Neutrophil (primary cell): ENCODE measurements at regions not wholly inside any gene's neighbourhood (a gene's known extent, or its start where the extent isn't known, plus 50 kb on each side); places are given as distances from the start of the nearest gene placed in this dataset.

Experiments
- H3K27ac ChIP-seq: fragments of 200-600 bp; sonication (generic); 2 replicates; pipeline ENCODE4 v1.5.1; 2016; ENCODE audit warnings: mild to moderate bottlenecking, moderate library complexity
- H3K27me3 ChIP-seq: fragments of 200-600 bp; sonication (generic); 2 replicates; pipeline ENCODE4 v1.6.0; 2016; ENCODE audit warnings: mild to moderate bottlenecking
- H3K36me3 ChIP-seq: fragments of 200-600 bp; sonication (generic); 2 replicates; pipeline ENCODE4 v1.5.1; 2017
- H3K4me1 ChIP-seq, 2 experiments: fragments of 200-600 bp in 1 of 2; sonication (generic) in 1 of 2; 1 replicate in 1 of 2; 2 replicates in 1 of 2; pipeline versions ENCODE4 v1.5.1 to v1.6.1; 2013 to 2016; ENCODE audit warnings: low read depth in 1 of 2, low read length in 1 of 2, mild to moderate bottlenecking in 1 of 2, moderate library complexity in 1 of 2; ENCODE audit not compliant: control insufficient read depth in 1 of 2, insufficient read depth in 1 of 2
- H3K4me3 ChIP-seq, 2 experiments: fragments of 200-600 bp in 1 of 2; sonication (generic) in 1 of 2; 1 replicate in 1 of 2; 2 replicates in 1 of 2; pipeline ENCODE4 v1.5.1; 2013 to 2016; ENCODE audit warnings: low read depth in 1 of 2, low read length in 1 of 2, mild to moderate bottlenecking in 1 of 2, moderate library complexity in 1 of 2
- H3K9me3 ChIP-seq: fragments of 200-600 bp; sonication (generic); 2 replicates; pipeline ENCODE4 v1.5.1; 2016
- TF ChIP-seq, protein P1 (sequence below): fragments of 200-600 bp; sonication (generic); IDR thresholded peaks from 2 replicates; pipeline ENCODE4 v1.5.1; 2016; ENCODE audit warnings: antibody characterized with exemption

DNA sequence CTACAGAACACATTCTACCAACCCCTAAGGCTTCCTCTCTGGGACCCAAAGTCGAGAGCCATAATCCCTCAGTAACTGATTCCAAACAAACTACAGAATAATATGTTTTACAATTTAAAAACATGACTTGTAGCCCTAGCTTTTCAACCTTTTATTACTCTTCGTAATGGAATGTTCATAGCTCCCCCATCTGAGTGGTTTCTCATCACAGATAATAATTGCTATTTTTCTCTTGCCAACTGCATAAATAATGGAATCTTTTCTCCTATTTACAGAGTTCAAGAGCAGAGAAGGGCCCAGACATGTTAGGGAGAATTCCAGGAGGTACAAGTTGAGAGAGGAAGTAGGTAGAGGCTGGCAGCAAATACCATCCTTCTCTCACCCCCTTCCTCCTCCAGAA lies 59.9 kb upstream of the CERS6 start:
- no peak overlapping the region for H3K27ac ChIP-seq
- no peaks in the 10 kb centered on the region for H3K9me3 ChIP-seq
- H3K4me3 ChIP-seq = no peak overlapping the region
- H3K4me1 ChIP-seq = no peaks in the 10 kb centered on the region
- TF ChIP-seq, protein P1, sequence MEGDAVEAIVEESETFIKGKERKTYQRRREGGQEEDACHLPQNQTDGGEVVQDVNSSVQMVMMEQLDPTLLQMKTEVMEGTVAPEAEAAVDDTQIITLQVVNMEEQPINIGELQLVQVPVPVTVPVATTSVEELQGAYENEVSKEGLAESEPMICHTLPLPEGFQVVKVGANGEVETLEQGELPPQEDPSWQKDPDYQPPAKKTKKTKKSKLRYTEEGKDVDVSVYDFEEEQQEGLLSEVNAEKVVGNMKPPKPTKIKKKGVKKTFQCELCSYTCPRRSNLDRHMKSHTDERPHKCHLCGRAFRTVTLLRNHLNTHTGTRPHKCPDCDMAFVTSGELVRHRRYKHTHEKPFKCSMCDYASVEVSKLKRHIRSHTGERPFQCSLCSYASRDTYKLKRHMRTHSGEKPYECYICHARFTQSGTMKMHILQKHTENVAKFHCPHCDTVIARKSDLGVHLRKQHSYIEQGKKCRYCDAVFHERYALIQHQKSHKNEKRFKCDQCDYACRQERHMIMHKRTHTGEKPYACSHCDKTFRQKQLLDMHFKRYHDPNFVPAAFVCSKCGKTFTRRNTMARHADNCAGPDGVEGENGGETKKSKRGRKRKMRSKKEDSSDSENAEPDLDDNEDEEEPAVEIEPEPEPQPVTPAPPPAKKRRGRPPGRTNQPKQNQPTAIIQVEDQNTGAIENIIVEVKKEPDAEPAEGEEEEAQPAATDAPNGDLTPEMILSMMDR = no peak
- H3K36me3 ChIP-seq = no peaks in the 10 kb centered on the region
- no peaks in the 10 kb centered on the region for H3K27me3 ChIP-seq

GRCh38 chr2:168397629-168398028 lies 58.4 kb upstream of the CERS6 start:
- TF ChIP-seq, protein P1 = no peak
- H3K27me3 ChIP-seq = no peaks in the 10 kb centered on the region
- H3K27ac ChIP-seq = no peak overlapping the region
- H3K9me3 ChIP-seq = no peaks in the 10 kb centered on the region
- no peaks in the 10 kb centered on the region for H3K36me3 ChIP-seq
- H3K4me1 ChIP-seq = no peaks in the 10 kb centered on the region
- no peak overlapping the region for H3K4me3 ChIP-seq

- no peak overlapping the region for H3K4me3 ChIP-seq
- TF ChIP-seq, protein P1 = no peak
- H3K4me1 ChIP-seq = no peaks in the 10 kb centered on the region
- H3K9me3 ChIP-seq = no peaks in the 10 kb centered on the region
- no peaks in the 10 kb centered on the region for H3K36me3 ChIP-seq
- H3K27me3 ChIP-seq = no peaks in the 10 kb centered on the region
- no peak overlapping the region for H3K27ac ChIP-seq
Measured at GRCh38 chr2:168401048-168401556, 55.0 kb upstream of the CERS6 start.

DNA sequence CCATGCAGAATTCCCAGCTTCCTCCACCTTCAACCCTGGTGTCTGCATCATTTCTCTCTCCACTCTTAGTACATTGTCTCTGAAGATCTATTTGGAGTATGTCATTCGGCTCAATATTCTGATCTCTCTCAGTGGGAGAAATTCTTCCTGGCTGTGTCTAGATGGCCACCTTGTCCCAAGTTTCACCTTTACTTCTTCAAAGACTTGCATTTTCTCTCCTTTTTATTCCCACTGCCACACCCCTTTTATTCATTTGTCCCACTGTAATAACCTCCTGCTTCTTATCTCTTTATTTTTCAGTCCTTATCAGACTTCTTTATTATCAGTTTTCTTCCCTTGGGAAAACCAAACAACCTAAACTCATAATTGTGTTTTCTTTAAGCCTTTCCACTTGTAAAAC lies 54.3 kb upstream of the CERS6 start:
- no peaks in the 10 kb centered on the region for H3K4me1 ChIP-seq
- H3K27me3 ChIP-seq = no peaks in the 10 kb centered on the region
- no peak overlapping the region for H3K4me3 ChIP-seq
- no peak overlapping the region for H3K27ac ChIP-seq
- TF ChIP-seq, protein P1 = no peak
- no peaks in the 10 kb centered on the region for H3K36me3 ChIP-seq
- no peaks in the 10 kb centered on the region for H3K9me3 ChIP-seq

DNA sequence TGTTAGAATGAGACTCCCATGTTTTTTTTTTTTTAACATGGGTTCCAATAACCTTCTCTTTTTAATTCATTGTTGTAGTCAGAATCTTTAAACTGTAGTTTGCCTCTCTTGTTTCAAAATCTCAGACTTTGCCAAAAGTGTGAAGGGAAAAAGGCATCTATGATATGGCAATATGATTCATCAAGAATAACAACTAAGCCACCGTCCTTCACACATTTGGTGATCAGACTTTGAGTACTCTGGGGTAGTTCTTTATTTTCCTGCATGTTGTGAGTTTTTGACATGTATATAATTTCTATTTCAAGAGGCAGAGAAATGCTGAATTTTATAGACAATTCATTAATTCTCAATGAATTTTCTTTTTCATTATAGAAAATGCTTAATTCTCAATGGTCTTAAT lies 53.5 kb upstream of the CERS6 start:
- Histone ChIP-seq H3K27me3 (no peaks in the 10 kb centered on the region), H3K4me1 (no peaks in the 10 kb centered on the region), H3K27ac (no peak overlapping the region), H3K4me3 (no peak overlapping the region), H3K36me3 (no peaks in the 10 kb centered on the region), H3K9me3 (no peaks in the 10 kb centered on the region)
- TF ChIP-seq, protein P1 = no peak

DNA sequence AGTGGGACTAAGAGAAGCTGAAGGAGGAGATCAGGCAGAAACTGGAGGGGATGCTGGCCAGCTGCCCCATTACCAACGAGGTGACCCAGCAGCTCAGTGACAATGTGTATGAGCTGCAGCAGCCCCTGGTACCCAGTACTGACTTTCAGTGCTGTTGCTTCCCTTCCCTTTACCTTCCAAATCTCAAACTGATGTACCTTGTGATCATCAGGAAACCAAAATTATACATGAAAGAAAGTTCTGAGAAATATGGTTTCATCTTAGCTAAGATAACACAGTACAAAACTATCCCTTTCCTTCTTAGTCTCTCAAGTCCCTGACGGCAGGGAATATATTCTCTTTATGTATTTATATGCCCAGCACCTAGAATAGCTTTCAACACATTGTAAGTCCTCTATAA lies 52.3 kb upstream of the CERS6 start:
- no peaks in the 10 kb centered on the region for H3K9me3 ChIP-seq
- no peaks in the 10 kb centered on the region for H3K36me3 ChIP-seq
- no peak overlapping the region for H3K27ac ChIP-seq
- TF ChIP-seq, protein P1 = no peak
- no peaks in the 10 kb centered on the region for H3K27me3 ChIP-seq
- no peaks in the 10 kb centered on the region for H3K4me1 ChIP-seq
- H3K4me3 ChIP-seq = no peak overlapping the region
